T-cell (primary cell): ENCODE measurements at regions not wholly inside any gene's neighbourhood (a gene's known extent, or its start where the extent isn't known, plus 50 kb on each side); places are given as distances from the start of the nearest gene placed in this dataset.
"Not testable (repeated sequence)": the region's sequence is repeated elsewhere in the genome, so short reads cannot be mapped to it uniquely, and the experiment has no call there.

Source experiments
- ATAC-seq, 4 experiments: fragments of 200-7000 bp in 3 of 4; fragments of 150-1000 bp in 1 of 4; cut with Tn5 transposase; replicated peaks in 1 of 4; 1 replicate in 3 of 4; 2 replicates in 1 of 4; pipeline ENCODE4 v1.10.0; 2021; ENCODE audit warnings: moderate library complexity in 3 of 4, mild to moderate bottlenecking in 2 of 4, moderate number of reproducible peaks in 1 of 4
- CTCF ChIA-PET, 2 donors: fragments of 300-600 bp; sonication (Branson Sonifier 250); formaldehyde crosslinking; loops; one replicate each; lab custom pipeline; 2022; ENCODE audit warnings: antibody characterized with exemption in 2 of 2; lab: Charles Lee
- POLR2A ChIA-PET, 2 donors: fragments of 300-600 bp; sonication (Branson Sonifier 250); formaldehyde crosslinking; loops; one replicate each; lab custom pipeline; 2022; ENCODE audit warnings: antibody characterized with exemption in 2 of 2; lab: Charles Lee
- DNase-seq, 35 experiments: peaks; one replicate each; pipeline versions ENCODE4 v3.0.0 to v3.0.0-alpha.2; 2013 to 2023
- H3K27ac ChIP-seq: one replicate; pipeline ENCODE4 v1.5.1; 2013; ENCODE audit warnings: low read length
- H3K27me3 ChIP-seq, 2 experiments: replicated peaks in 1 of 2; 1 replicate in 1 of 2; 2 replicates in 1 of 2; pipeline versions ENCODE4 v1.6.1 to v1.7.0; 2013; ENCODE audit warnings: low read length in 1 of 2, mixed read lengths in 1 of 2; ENCODE audit not compliant: control insufficient read depth in 2 of 2, insufficient read depth in 2 of 2; ENCODE audit errors: extremely low read depth in 1 of 2
- H3K36me3 ChIP-seq, 2 donors: 1 replicate in 1 of 2; 2 replicates in 1 of 2; pipeline versions ENCODE4 v1.6.1 to v1.7.0; 2013; ENCODE audit warnings: low read length in 1 of 2; ENCODE audit not compliant: control insufficient read depth in 2 of 2, insufficient read depth in 1 of 2; ENCODE audit errors: extremely low read depth in 1 of 2
- H3K4me1 ChIP-seq, 2 experiments: 1 replicate in 1 of 2; 2 replicates in 1 of 2; pipeline versions ENCODE4 v1.6.1 to v1.7.0; 2013; ENCODE audit warnings: low read length in 2 of 2, mixed read lengths in 1 of 2; ENCODE audit not compliant: insufficient read depth in 2 of 2, control insufficient read depth in 1 of 2; ENCODE audit errors: extremely low read depth in 1 of 2
- H3K4me3 ChIP-seq, 2 donors: 1 replicate in 1 of 2; 2 replicates in 1 of 2; pipeline versions ENCODE4 v1.5.1 to v1.7.0; 2013; ENCODE audit warnings: mild to moderate bottlenecking in 2 of 2, low read length in 1 of 2, moderate library complexity in 1 of 2; ENCODE audit not compliant: control insufficient read depth in 1 of 2; ENCODE audit errors: extremely low read depth in 1 of 2
- H3K9me3 ChIP-seq: 2 replicates; pipeline ENCODE4 v1.7.0; 2013
- H3K27ac Mint-ChIP-seq, 2 donors: one replicate each; pipeline ENCODE4 v1.8.0; 2020 to 2021; ENCODE audit warnings: mild to moderate bottlenecking in 2 of 2, mixed read lengths in 2 of 2
- H3K27me3 Mint-ChIP-seq, 2 donors: one replicate each; pipeline ENCODE4 v1.8.0; 2021 to 2022; ENCODE audit warnings: mixed read lengths in 2 of 2
- H3K36me3 Mint-ChIP-seq: one replicate; pipeline ENCODE4 v1.8.0; 2021; ENCODE audit warnings: mixed read lengths
- H3K4me1 Mint-ChIP-seq, 3 donors: one replicate each; pipeline ENCODE4 v1.8.0; 2020 to 2022; ENCODE audit warnings: mixed read lengths in 3 of 3, mild to moderate bottlenecking in 1 of 3
- H3K4me3 Mint-ChIP-seq, 3 donors: one replicate each; pipeline ENCODE4 v1.8.0; 2020 to 2022; ENCODE audit warnings: mild to moderate bottlenecking in 3 of 3, mixed read lengths in 3 of 3, moderate library complexity in 3 of 3
- H3K9me3 Mint-ChIP-seq, 3 donors: one replicate each; pipeline ENCODE4 v1.8.0; 2020 to 2022; ENCODE audit warnings: mixed read lengths in 3 of 3
- WGBS: methylation state at CpG from one replicate; pipeline ENCODE4 v1.1.5; 2013; ENCODE audit warnings: missing lambda C conversion rate; ENCODE audit not compliant: insufficient coverage; 5-methylcytosine and 5-hydroxymethylcytosine counted together

GRCh38 chr5:1732238-1732941, 67.2 kb downstream of the MRPL36 start:
- Histone ChIP-seq H3K4me1 (no peaks in the 10 kb centered on the region), H3K4me3 (no peak overlapping the region), H3K27me3 (peaks cover 0 to 48% of the 10 kb centered on the region in 2 experiments), H3K9me3 (no peaks in the 10 kb centered on the region), H3K36me3 (no peaks in the 10 kb centered on the region), H3K27ac (no peak overlapping the region)
- no peaks in the 10 kb centered on the region for H3K36me3 Mint-ChIP-seq
- WGBS, result 82% methylated on average over 6 of the region's 9 CpGs
- H3K4me3 Mint-ChIP-seq, result no peak overlapping the region
- no peak overlapping the region for H3K27ac Mint-ChIP-seq
- H3K4me1 Mint-ChIP-seq, result no peaks in the 10 kb centered on the region
- POLR2A ChIA-PET, result no interaction called here
- CTCF ChIA-PET, result no interaction called here
- H3K27me3 Mint-ChIP-seq, result peaks cover 11 to 14% of the 10 kb centered on the region in 2 donors
- DNase-seq (peak in 3 of 35 experiments; percentile 4 to 12 (median 10)), ATAC-seq (no peak)
- no peaks in the 10 kb centered on the region for H3K9me3 Mint-ChIP-seq

- DNase-seq, H3K4me1 ChIP-seq, H3K27ac Mint-ChIP-seq, H3K4me1 Mint-ChIP-seq, H3K9me3 ChIP-seq, CTCF ChIA-PET, H3K36me3 ChIP-seq, POLR2A ChIA-PET, H3K36me3 Mint-ChIP-seq, ATAC-seq, H3K4me3 ChIP-seq, H3K9me3 Mint-ChIP-seq, H3K4me3 Mint-ChIP-seq, H3K27ac ChIP-seq: not testable (repeated sequence)
- peaks cover 11 to 14% of the 10 kb centered on the region in 2 donors for H3K27me3 Mint-ChIP-seq
- peaks cover 0 to 46% of the 10 kb centered on the region in 2 experiments for H3K27me3 ChIP-seq
- WGBS, result 77% methylated on average over 3 of the region's 4 CpGs
Observed at GRCh38 chr5:1731855-1732237, 67.8 kb downstream of the MRPL36 start.

GRCh38 chr5:1731091-1731639, 68.5 kb downstream of the MRPL36 start:
- Mint-ChIP-seq H3K4me3 (no peak overlapping the region), H3K36me3 (no peaks in the 10 kb centered on the region), H3K27ac (no peak overlapping the region), H3K27me3 (peaks cover 11 to 14% of the 10 kb centered on the region in 2 donors), H3K9me3 (no peaks in the 10 kb centered on the region), H3K4me1 (no peaks in the 10 kb centered on the region)
- ChIA-PET CTCF (no interaction called here), POLR2A (no interaction called here)
- H3K36me3 ChIP-seq, result no peaks in the 10 kb centered on the region
- no peaks in the 10 kb centered on the region for H3K4me1 ChIP-seq
- H3K27ac ChIP-seq, result no peak overlapping the region
- peaks cover 0 to 48% of the 10 kb centered on the region in 2 experiments for H3K27me3 ChIP-seq
- no peaks in the 10 kb centered on the region for H3K9me3 ChIP-seq
- ATAC-seq (no peak), DNase-seq (peak in 1 of 35 experiments; percentile 6)
- H3K4me3 ChIP-seq, result no peak overlapping the region
- WGBS, result 68% methylated on average over 4 of the region's 11 CpGs

- Mint-ChIP-seq H3K27ac (no peak overlapping the region), H3K27me3 (peaks cover 11 to 20% of the 10 kb centered on the region in 2 donors), H3K36me3 (no peaks in the 10 kb centered on the region), H3K4me3 (no peak overlapping the region), H3K9me3 (no peaks in the 10 kb centered on the region), H3K4me1 (no peaks in the 10 kb centered on the region)
- ChIA-PET CTCF (no interaction called here), POLR2A (no interaction called here)
- Histone ChIP-seq H3K4me1 (no peaks in the 10 kb centered on the region), H3K4me3 (no peak overlapping the region), H3K27me3 (peaks cover 0 to 53% of the 10 kb centered on the region in 2 experiments), H3K27ac (no peak overlapping the region), H3K36me3 (no peaks in the 10 kb centered on the region), H3K9me3 (no peaks in the 10 kb centered on the region)
- ATAC-seq (no peak), DNase-seq (peak in 2 of 35 experiments; percentile 1 to 18)
- 80% methylated on average over 5 of the region's 7 CpGs for WGBS
Observed at GRCh38 chr5:1730487-1730847, 69.2 kb downstream of the MRPL36 start.

- no peaks in the 10 kb centered on the region for H3K4me1 Mint-ChIP-seq
- no peak overlapping the region for H3K27ac Mint-ChIP-seq
- H3K9me3 Mint-ChIP-seq, result no peaks in the 10 kb centered on the region
- Histone ChIP-seq H3K9me3 (no peaks in the 10 kb centered on the region), H3K27ac (no peak overlapping the region), H3K4me3 (no peak overlapping the region), H3K27me3 (peaks cover 0 to 53% of the 10 kb centered on the region in 2 experiments), H3K36me3 (no peaks in the 10 kb centered on the region), H3K4me1 (no peaks in the 10 kb centered on the region)
- peak in 4 of 35 experiments; percentile 0 to 23 (median 6) for DNase-seq
- peaks cover 11 to 17% of the 10 kb centered on the region in 2 donors for H3K27me3 Mint-ChIP-seq
- no peak overlapping the region for H3K4me3 Mint-ChIP-seq
- ChIA-PET POLR2A (no interaction called here), CTCF (no interaction called here)
- ATAC-seq, result no peak
- H3K36me3 Mint-ChIP-seq, result no peaks in the 10 kb centered on the region
- 92% methylated on average over 36 of the region's 40 CpGs for WGBS
Observed at GRCh38 chr5:1729641-1730486, 69.8 kb downstream of the MRPL36 start.

- Mint-ChIP-seq H3K4me1 (no peaks in the 10 kb centered on the region), H3K27ac (no peak overlapping the region), H3K4me3 (no peak overlapping the region), H3K9me3 (no peaks in the 10 kb centered on the region), H3K27me3 (peaks cover 11 to 17% of the 10 kb centered on the region in 2 donors), H3K36me3 (no peaks in the 10 kb centered on the region)
- no peak overlapping the region for H3K4me3 ChIP-seq
- ATAC-seq (no peak), DNase-seq (peak in 3 of 35 experiments; percentile 0 to 18 (median 3))
- H3K4me1 ChIP-seq, result no peaks in the 10 kb centered on the region
- H3K27me3 ChIP-seq, result peaks cover 0 to 54% of the 10 kb centered on the region in 2 experiments
- H3K9me3 ChIP-seq, result no peaks in the 10 kb centered on the region
- POLR2A ChIA-PET, result no interaction called here
- 90% methylated on average over 3 of the region's 24 CpGs for WGBS
- H3K36me3 ChIP-seq, result no peaks in the 10 kb centered on the region
- no peak overlapping the region for H3K27ac ChIP-seq
- CTCF ChIA-PET, result no interaction called here
Observed at GRCh38 chr5:1728846-1729245, 70.8 kb downstream of the MRPL36 start.
